ENCODE measurements at regions not wholly inside any gene's neighbourhood (a gene's known extent, or its start where the extent isn't known, plus 50 kb on each side); places are given as distances from the start of the nearest gene placed in this dataset.

GRCh38 chr11:86749821-86750401 lies 50.4 kb upstream of the PRSS23 start:
- no peak for TF ChIP-seq CTCF (IDR thresholded peaks at IDR 0.05; ENCODE audit: insufficient read depth, low read length, missing control alignments)
- CTCF ChIA-PET = interaction anchor here (0.8 to 2.3 kb wide), 10 partner anchors 11 to 389 kb away, joined by 3 to 15 read pairs (median 4); no protein-coding TSS in a partner anchor
- DNase-seq (ENCODE audit: low read depth, low spot score) = no peak
- H3K4me3 ChIP-seq (ENCODE audit: low read depth, low read length) = no peak overlapping the region
- POLR2A ChIA-PET = interaction anchor here (0.7 kb wide), 1 partner anchor 11 kb away, joined by 4 read pairs; no protein-coding TSS in a partner anchor

- no peak for DNase-seq (ENCODE audit: low read depth, low spot score)
- H3K4me3 ChIP-seq (ENCODE audit: low read depth, low read length) = no peak overlapping the region
- no peak for TF ChIP-seq CTCF (IDR thresholded peaks at IDR 0.05; ENCODE audit: insufficient read depth, low read length, missing control alignments)
- CTCF ChIA-PET = interaction anchor here (0.8 to 2.3 kb wide), 10 partner anchors 12 to 388 kb away, joined by 3 to 15 read pairs (median 4); no protein-coding TSS in a partner anchor
- POLR2A ChIA-PET = interaction anchor here (0.7 kb wide), 2 partner anchors 11 to 13 kb away, joined by 3 to 4 read pairs; no protein-coding TSS in a partner anchor
Observed at GRCh38 chr11:86749376-86749775, 51.0 kb upstream of the PRSS23 start.

GRCh38 chr11:86748296-86748695 lies 52.0 kb upstream of the PRSS23 start:
- no peak for TF ChIP-seq CTCF (IDR thresholded peaks at IDR 0.05; ENCODE audit: insufficient read depth, low read length, missing control alignments)
- peak; percentile 93 for DNase-seq (ENCODE audit: low read depth, low spot score)
- no peak overlapping the region for H3K4me3 ChIP-seq (ENCODE audit: low read depth, low read length)
- CTCF ChIA-PET = interaction anchor here (0.8 to 2.3 kb wide), 8 partner anchors 13 to 140 kb away, joined by 3 to 15 read pairs (median 4); no protein-coding TSS in a partner anchor
- POLR2A ChIA-PET = interaction anchor here (0.8 to 3.2 kb wide), 15 partner anchors 13 to 264 kb away, joined by 3 to 41 read pairs (median 7); partner anchors contain the start of gene PRSS23

GRCh38 chr11:86747801-86748200 lies 52.5 kb upstream of the PRSS23 start:
- TF ChIP-seq CTCF (IDR thresholded peaks at IDR 0.05; ENCODE audit: insufficient read depth, low read length, missing control alignments) = no peak
- H3K4me3 ChIP-seq (ENCODE audit: low read depth, low read length) = no peak overlapping the region
- no peak for DNase-seq (ENCODE audit: low read depth, low spot score)
- CTCF ChIA-PET = interaction anchor here (0.8 to 2.3 kb wide), 9 partner anchors 10 to 139 kb away, joined by 3 to 15 read pairs (median 4); no protein-coding TSS in a partner anchor
- POLR2A ChIA-PET = interaction anchor here (0.6 to 3.2 kb wide), 23 partner anchors 12 to 288 kb away, joined by 3 to 41 read pairs (median 5); partner anchors contain the start of genes ME3 and PRSS23

GRCh38 chr11:86746514-86746913 lies 53.8 kb upstream of the PRSS23 start:
- H3K4me3 ChIP-seq (ENCODE audit: low read depth, low read length) = no peak overlapping the region
- ChIA-PET CTCF (interaction anchor here (1.1 kb wide), 1 partner anchor 138 kb away, joined by 5 read pairs; no protein-coding TSS in a partner anchor), POLR2A (interaction anchor here (1.2 to 3.2 kb wide), 14 partner anchors 11 to 286 kb away, joined by 3 to 41 read pairs (median 7); partner anchors contain the start of genes ME3 and PRSS23)
- TF ChIP-seq CTCF (IDR thresholded peaks at IDR 0.05; ENCODE audit: insufficient read depth, low read length, missing control alignments) = no peak
- DNase-seq (ENCODE audit: low read depth, low spot score) = no peak

GRCh38 chr11:86745571-86745970 lies 54.8 kb upstream of the PRSS23 start:
- ChIA-PET CTCF (no interaction called here), POLR2A (no interaction called here)
- TF ChIP-seq CTCF (IDR thresholded peaks at IDR 0.05; ENCODE audit: insufficient read depth, low read length, missing control alignments) = no peak
- no peak overlapping the region for H3K4me3 ChIP-seq (ENCODE audit: low read depth, low read length)
- DNase-seq (ENCODE audit: low read depth, low spot score) = no peak
